Thyroid gland (tissue), 4 donors: ENCODE measurements at regions not wholly inside any gene's neighbourhood (a gene's known extent, or its start where the extent isn't known, plus 50 kb on each side); places are given as distances from the start of the nearest gene placed in this dataset.

Source experiments
- CTCF ChIP-seq, 6 experiments: fragments of 200-600 bp in 3 of 6; fragments of 450-650 bp in 3 of 6; sonication (generic) in 3 of 6; IDR thresholded peaks; one replicate each; pipeline ENCODE4 v1.5.1; 2016 to 2019; ENCODE audit warnings: antibody characterized with exemption in 6 of 6, mild to moderate bottlenecking in 2 of 6, inconsistent platforms in 1 of 6, moderate library complexity in 1 of 6
- POLR2A ChIP-seq, 2 donors: fragments of 450-650 bp; IDR thresholded peaks; one replicate each; pipeline ENCODE4 v1.6.1; 2017; ENCODE audit warnings: antibody characterized with exemption in 2 of 2, mild to moderate bottlenecking in 2 of 2, moderate library complexity in 1 of 2

- TF ChIP-seq CTCF (IDR thresholded peaks at IDR 0.05): no peak
- no peak for TF ChIP-seq POLR2A (IDR thresholded peaks at IDR 0.05)
These were observed 241.9 kb upstream of the THUMPD2 start for GRCh38 chr2:40020997-40021396.
